GM12878 (cell line): ENCODE measurements at regions not wholly inside any gene's neighbourhood (a gene's known extent, or its start where the extent isn't known, plus 50 kb on each side); places are given as distances from the start of the nearest gene placed in this dataset.

Experiments
- ATAC-seq: fragments of 200-7000 bp; cut with Tn5 transposase; 3 replicates; pipeline ENCODE4 v1.9.1; 2020; ENCODE audit warnings: mild to moderate bottlenecking, moderate library complexity
- BruUV-seq: library from RNA; stranded (reverse); fragments of 400-500 nt; replicated peaks from 2 replicates; lab custom pipeline; 2021; lab: Mats Ljungman, UMichigan
- CTCF ChIA-PET: fragments of 300-600 bp; sonication (Branson Sonifier 250); formaldehyde crosslinking; extraction: SDS; loops from one replicate; lab custom pipeline; 2021; ENCODE audit warnings: inconsistent platforms; lab: Yijun Ruan, JAX
- POLR2A ChIA-PET: fragments of 350-600 bp; formaldehyde crosslinking; extraction: SDS; loops from one replicate; lab custom pipeline; 2021; ENCODE audit warnings: inconsistent platforms; lab: Charles Lee
- RAD21 ChIA-PET: fragments of 300-600 bp; sonication (Branson Sonifier 250); formaldehyde crosslinking; loops from one replicate; lab custom pipeline; 2023; ENCODE audit warnings: antibody characterized with exemption; ENCODE audit not compliant: unreplicated experiment; lab: Charles Lee
- SMC1A ChIA-PET: fragments of 300-600 bp; sonication (Branson Sonifier 250); formaldehyde crosslinking; loops from one replicate; lab custom pipeline; 2023; ENCODE audit not compliant: unreplicated experiment, uncharacterized antibody; lab: Charles Lee
- DNase-seq: peaks from one replicate; pipeline ENCODE4 v3.0.0-alpha.2; 2011; ENCODE audit warnings: low read depth, low spot score
- FAIRE-seq: peaks from 3 replicates; lab custom pipeline; 2011; peaks lifted over from hg19 to GRCh38; lab: Jason Lieb, UNC
- H2AFZ ChIP-seq: 2 replicates; pipeline ENCODE4 v1.6.0; 2011; ENCODE audit warnings: low read depth, low read length, control low read depth; ENCODE audit not compliant: control insufficient read depth
- H3K27ac ChIP-seq: 2 replicates; pipeline ENCODE4 v1.5.1; 2011; ENCODE audit warnings: control low read depth; ENCODE audit not compliant: control insufficient read depth, insufficient read depth
- H3K27me3 ChIP-seq, 2 experiments: replicated peaks in 1 of 2; 2 replicates each; pipeline versions ENCODE4 v1.6.0 to v1.6.1; 2011; ENCODE audit warnings: low read length in 1 of 2; ENCODE audit not compliant: control insufficient read depth in 2 of 2, insufficient read depth in 2 of 2
- H3K36me3 ChIP-seq, 2 experiments: 2 replicates each; pipeline ENCODE4 v1.5.1; 2011; ENCODE audit warnings: low read length in 1 of 2; ENCODE audit not compliant: control insufficient read depth in 2 of 2, insufficient read depth in 2 of 2
- H3K4me1 ChIP-seq: 2 replicates; pipeline ENCODE4 v1.6.1; 2011; ENCODE audit warnings: mild to moderate bottlenecking, low read length, moderate library complexity, mixed read lengths; ENCODE audit not compliant: control insufficient read depth, insufficient read depth
- H3K4me2 ChIP-seq: 2 replicates; pipeline ENCODE4 v1.6.0; 2011; ENCODE audit warnings: control low read depth; ENCODE audit not compliant: control insufficient read depth, insufficient read depth
- H3K4me3 ChIP-seq: fragments of 200-600 bp; sonication (generic); 2 replicates; pipeline ENCODE4 v1.5.1; 2016
- H3K79me2 ChIP-seq: 2 replicates; pipeline ENCODE4 v1.6.0; 2011; ENCODE audit warnings: low read length; ENCODE audit not compliant: control insufficient read depth, insufficient read depth
- H3K9ac ChIP-seq: 2 replicates; pipeline ENCODE4 v1.8.0; 2011; ENCODE audit warnings: low read length, control low read depth, mixed read lengths; ENCODE audit not compliant: control insufficient read depth, insufficient read depth
- H3K9me3 ChIP-seq: replicated peaks from 3 replicates; pipeline ENCODE4 v1.5.1; 2011; ENCODE audit warnings: mild to moderate bottlenecking, low read length; ENCODE audit not compliant: control insufficient read depth, insufficient read depth
- H4K20me1 ChIP-seq: 2 replicates; pipeline ENCODE4 v1.6.0; 2011; ENCODE audit not compliant: control insufficient read depth, insufficient read depth
- BMI1 ChIP-seq: fragments of 450-650 bp; IDR thresholded peaks from 2 replicates; pipeline ENCODE4 v1.6.1; 2016; ENCODE audit warnings: mild to moderate bottlenecking, moderate library complexity, borderline replicate concordance
- CBFB ChIP-seq: IDR thresholded peaks from 2 replicates; pipeline ENCODE4 v1.6.1; 2016; ENCODE audit warnings: antibody characterized with exemption, low read depth
- E2F8 ChIP-seq: fragments of 450-650 bp; IDR thresholded peaks from 2 replicates; pipeline ENCODE4 v1.6.1; 2018; ENCODE audit warnings: mild to moderate bottlenecking, low read depth, moderate library complexity; ENCODE audit not compliant: partially characterized antibody
- EGR1 ChIP-seq, 2 experiments: IDR thresholded peaks; 1 replicate in 1 of 2; 2 replicates in 1 of 2; pipeline ENCODE4 v1.6.1; 2011 to 2012; ENCODE audit warnings: low read depth in 2 of 2, low read length in 2 of 2, borderline replicate concordance in 1 of 2, mild to moderate bottlenecking in 1 of 2, moderate library complexity in 1 of 2
- KDM1A ChIP-seq: fragments of 200-600 bp; sonication (generic); IDR thresholded peaks from 2 replicates; pipeline ENCODE4 v1.6.1; 2016; ENCODE audit warnings: borderline replicate concordance
- REST ChIP-seq: IDR thresholded peaks from 2 replicates; pipeline ENCODE4 v1.6.1; 2012; ENCODE audit warnings: mild to moderate bottlenecking, low read depth, low read length
- WGBS: methylation state at CpG from one replicate; pipeline ENCODE4 v1.1.6; 2016; ENCODE audit warnings: low lambda C conversion rate; ENCODE audit not compliant: insufficient replicate concordance, insufficient coverage; ENCODE audit errors: missing lambda C conversion rate; 5-methylcytosine and 5-hydroxymethylcytosine counted together
- in situ Hi-C: fragments of 300-500 bp; cut with MboI; formaldehyde crosslinking; loops from 9 replicates; pipeline ENCODE4 v1.14.3; 2018; ENCODE audit warnings: mixed read lengths
- intact Hi-C: fragments of 100-400 bp; cut with micrococcal nuclease; formaldehyde crosslinking; loops from one replicate; pipeline ENCODE4 v1.14.2; 2022; ENCODE audit not compliant: unreplicated experiment
- TF ChIP-seq, protein P1 (sequence below): IDR thresholded peaks from 2 replicates; pipeline ENCODE4 v1.6.1; 2012; ENCODE audit warnings: low read depth, low read length, improper control_type of control experiment

- SMC1A ChIA-PET: no interaction called here
- no peak for DNase-seq
- no peak overlapping the region for H3K4me2 ChIP-seq
Observed at GRCh38 chr10:2631557-2632205, 435.7 kb upstream of the PFKP start.

More at GRCh38 chr10:2631557-2632205, 435.7 kb upstream of the PFKP start:
- POLR2A ChIA-PET: no interaction called here
- Histone ChIP-seq H3K9ac (no peak overlapping the region), H3K36me3 (no peaks in the 10 kb centered on the region), H3K27me3 (no peaks in the 10 kb centered on the region), H3K4me3 (no peak overlapping the region), H3K79me2 (no peaks in the 10 kb centered on the region), H3K4me1 (no peaks in the 10 kb centered on the region), H3K9me3 (no peaks in the 10 kb centered on the region), H2AFZ (no peak overlapping the region), H4K20me1 (no peaks in the 10 kb centered on the region), H3K27ac (no peak overlapping the region)
- RAD21 ChIA-PET: no interaction called here
- WGBS: 34% methylated on average over 11 of the region's 11 CpGs
- ATAC-seq (no peak), FAIRE-seq (no peak)
- TF ChIP-seq E2F8: no peak
- TF ChIP-seq, protein P1, sequence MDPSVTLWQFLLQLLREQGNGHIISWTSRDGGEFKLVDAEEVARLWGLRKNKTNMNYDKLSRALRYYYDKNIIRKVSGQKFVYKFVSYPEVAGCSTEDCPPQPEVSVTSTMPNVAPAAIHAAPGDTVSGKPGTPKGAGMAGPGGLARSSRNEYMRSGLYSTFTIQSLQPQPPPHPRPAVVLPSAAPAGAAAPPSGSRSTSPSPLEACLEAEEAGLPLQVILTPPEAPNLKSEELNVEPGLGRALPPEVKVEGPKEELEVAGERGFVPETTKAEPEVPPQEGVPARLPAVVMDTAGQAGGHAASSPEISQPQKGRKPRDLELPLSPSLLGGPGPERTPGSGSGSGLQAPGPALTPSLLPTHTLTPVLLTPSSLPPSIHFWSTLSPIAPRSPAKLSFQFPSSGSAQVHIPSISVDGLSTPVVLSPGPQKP: no peak
- no peak for TF ChIP-seq REST
- TF ChIP-seq EGR1 (IDR thresholded peaks at IDR 0.05; ENCODE audit: borderline replicate concordance in 1 of 2, low read depth in 2 of 2, low read length in 2 of 2): no peak
- TF ChIP-seq KDM1A: no peak
- no peak for TF ChIP-seq BMI1
- TF ChIP-seq CBFB: no peak
- intact Hi-C loops (no loop called here), in situ Hi-C loops (no loop called here)
- BruUV-seq: no TSS peak
- CTCF ChIA-PET: no interaction called here
